ENCODE measurements at regions not wholly inside any gene's neighbourhood (a gene's known extent, or its start where the extent isn't known, plus 50 kb on each side); places are given as distances from the start of the nearest gene placed in this dataset.

DNA sequence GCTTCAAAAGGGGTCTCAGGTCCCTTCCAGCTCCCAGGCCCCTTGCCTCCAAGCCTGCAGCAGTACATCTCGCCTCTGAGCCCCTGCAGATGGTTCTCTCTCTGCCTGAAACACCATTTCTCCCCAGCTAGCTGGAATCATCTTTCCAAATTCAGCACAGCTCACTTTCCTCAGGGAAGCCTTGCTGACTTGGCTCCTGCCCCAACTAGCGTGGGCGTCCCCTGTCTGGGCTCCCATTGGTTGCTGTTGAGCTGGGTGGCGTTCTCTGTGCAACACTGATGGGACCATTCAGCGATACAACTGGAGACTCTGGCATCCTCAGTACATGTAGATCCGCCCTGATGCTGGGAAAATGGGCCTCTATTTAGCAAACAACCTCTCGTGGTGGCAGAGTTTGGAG, 141.3 kb upstream of the IGSF21 start:
- no peaks in the 10 kb centered on the region for H3K27me3 ChIP-seq (replicated peaks)
- no peak overlapping the region for H3K4me3 ChIP-seq (ENCODE audit: low read depth, low read length)
- in situ Hi-C loops (cut with HindIII; ENCODE audit: low pct_ligation_motif_present, low sequenced_read_pairs) = no loop called here
- no peak overlapping the region for H3K27ac ChIP-seq
- no peaks in the 10 kb centered on the region for H3K36me3 ChIP-seq (replicated peaks)
- TF ChIP-seq CTCF (IDR thresholded peaks at IDR 0.05; ENCODE audit: low read depth, low read length, missing control alignments) = no peak
- no peak for DNase-seq

- no peak for DNase-seq
- in situ Hi-C loops (cut with HindIII; ENCODE audit: low pct_ligation_motif_present, low sequenced_read_pairs) = no loop called here
- TF ChIP-seq CTCF (IDR thresholded peaks at IDR 0.05; ENCODE audit: low read depth, low read length, missing control alignments) = no peak
- Histone ChIP-seq H3K4me3 (ENCODE audit: low read depth, low read length) (no peak overlapping the region), H3K36me3 (replicated peaks) (no peaks in the 10 kb centered on the region), H3K27me3 (replicated peaks) (no peaks in the 10 kb centered on the region), H3K27ac (no peak overlapping the region)
These were observed 139.9 kb upstream of the IGSF21 start for GRCh38 chr1:17967623-17968255.

- H3K27ac ChIP-seq = no peak overlapping the region
- in situ Hi-C loops (cut with HindIII; ENCODE audit: low pct_ligation_motif_present, low sequenced_read_pairs) = no loop called here
- H3K4me3 ChIP-seq (ENCODE audit: low read depth, low read length) = no peak overlapping the region
- no peak for TF ChIP-seq CTCF (IDR thresholded peaks at IDR 0.05; ENCODE audit: low read depth, low read length, missing control alignments)
- H3K36me3 ChIP-seq (replicated peaks) = no peaks in the 10 kb centered on the region
- H3K27me3 ChIP-seq (replicated peaks) = no peaks in the 10 kb centered on the region
- no peak for DNase-seq
These were observed 136.8 kb upstream of the IGSF21 start for GRCh38 chr1:17970757-17971156.

DNA sequence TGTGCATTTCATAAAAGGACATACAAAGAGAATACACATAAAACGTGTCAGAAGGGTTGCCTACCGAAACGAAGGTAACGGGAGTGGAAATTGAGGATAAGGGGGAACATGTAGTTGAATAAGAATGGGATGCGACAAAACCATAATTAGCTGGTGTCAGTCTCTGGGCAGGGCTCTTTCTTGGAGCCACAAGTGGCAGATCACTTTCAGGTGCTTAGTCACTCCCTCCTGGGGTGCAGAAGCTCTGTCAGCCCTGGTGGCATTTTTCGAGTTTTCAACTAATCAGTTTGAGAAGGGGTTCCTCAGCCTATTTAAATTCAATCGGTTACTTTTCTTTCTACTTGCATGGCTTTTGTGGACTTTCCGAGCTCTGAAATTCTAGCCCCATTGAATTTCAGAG, 133.9 kb upstream of the IGSF21 start:
- no peak for DNase-seq
- in situ Hi-C loops (cut with HindIII; ENCODE audit: low pct_ligation_motif_present, low sequenced_read_pairs) = no loop called here
- Histone ChIP-seq H3K4me3 (ENCODE audit: low read depth, low read length) (no peak overlapping the region), H3K27ac (no peak overlapping the region), H3K36me3 (replicated peaks) (no peaks in the 10 kb centered on the region), H3K27me3 (replicated peaks) (no peaks in the 10 kb centered on the region)
- TF ChIP-seq CTCF (IDR thresholded peaks at IDR 0.05; ENCODE audit: low read depth, low read length, missing control alignments) = no peak

DNA sequence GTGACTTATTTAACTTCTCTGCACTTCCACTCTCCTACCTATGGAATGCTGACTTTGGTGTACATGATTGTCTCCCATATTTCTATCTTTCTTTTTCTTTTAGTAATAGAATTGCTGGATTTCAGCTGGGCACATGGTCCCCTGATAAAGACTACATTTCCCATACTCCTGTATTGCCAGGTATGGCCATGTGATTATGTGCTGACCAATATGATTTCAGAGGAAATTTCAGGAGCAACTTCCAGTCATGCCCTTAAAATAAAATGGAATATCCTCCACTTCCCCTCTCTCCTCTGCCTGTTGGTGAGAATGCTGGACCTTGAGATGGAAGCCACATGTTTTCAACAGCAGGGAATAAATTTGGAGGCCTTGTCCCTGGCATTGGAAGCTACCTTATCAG, 130.7 kb upstream of the IGSF21 start:
- no peak overlapping the region for H3K27ac ChIP-seq
- in situ Hi-C loops (cut with HindIII; ENCODE audit: low pct_ligation_motif_present, low sequenced_read_pairs) = no loop called here
- H3K4me3 ChIP-seq (ENCODE audit: low read depth, low read length) = no peak overlapping the region
- H3K36me3 ChIP-seq (replicated peaks) = no peaks in the 10 kb centered on the region
- no peaks in the 10 kb centered on the region for H3K27me3 ChIP-seq (replicated peaks)
- no peak for TF ChIP-seq CTCF (IDR thresholded peaks at IDR 0.05; ENCODE audit: low read depth, low read length, missing control alignments)
- DNase-seq = no peak

DNA sequence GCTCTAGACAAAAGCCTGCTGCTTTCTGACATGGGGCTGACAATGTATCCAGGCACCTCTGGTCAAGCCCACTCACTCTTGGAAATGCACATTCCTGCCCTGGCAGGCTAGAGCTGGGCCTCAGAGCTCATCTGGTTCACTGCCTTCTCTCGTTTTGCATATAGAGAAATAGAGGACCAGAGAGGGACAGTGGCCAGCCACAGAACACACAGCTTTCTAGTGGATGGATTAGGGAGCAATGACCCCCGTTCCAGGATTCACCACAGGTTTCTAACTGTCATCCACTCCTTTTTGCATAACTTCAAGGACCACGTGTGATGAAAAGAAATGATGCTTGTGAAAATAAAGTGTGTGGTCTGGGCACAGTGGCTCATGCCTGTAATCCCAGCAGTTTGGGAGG, 129.6 kb upstream of the IGSF21 start:
- no peak for TF ChIP-seq CTCF (IDR thresholded peaks at IDR 0.05; ENCODE audit: low read depth, low read length, missing control alignments)
- Histone ChIP-seq H3K27ac (no peak overlapping the region), H3K27me3 (replicated peaks) (no peaks in the 10 kb centered on the region), H3K4me3 (ENCODE audit: low read depth, low read length) (no peak overlapping the region), H3K36me3 (replicated peaks) (no peaks in the 10 kb centered on the region)
- no peak for DNase-seq
- in situ Hi-C loops (cut with HindIII; ENCODE audit: low pct_ligation_motif_present, low sequenced_read_pairs) = no loop called here

Data from brain microvascular endothelial cell (primary cell).